Type B pancreatic cell (in vitro differentiated cells): ENCODE measurements at regions not wholly inside any gene's neighbourhood (a gene's known extent, or its start where the extent isn't known, plus 50 kb on each side); places are given as distances from the start of the nearest gene placed in this dataset.
"Not testable (repeated sequence)": the region's sequence is repeated elsewhere in the genome, so short reads cannot be mapped to it uniquely, and the experiment has no call there.

ENCODE experiments used
- DNase-seq: peaks from one replicate; pipeline ENCODE4 v3.0.0; 2021; ENCODE audit warnings: mixed read lengths; ENCODE audit not compliant: unreplicated experiment; ENCODE audit errors: extremely low spot score
- H3K27ac Mint-ChIP-seq: 2 replicates; pipeline ENCODE4 v1.8.0; 2021; ENCODE audit warnings: mild to moderate bottlenecking, mixed read lengths
- H3K27me3 Mint-ChIP-seq: 2 replicates; pipeline ENCODE4 v1.8.0; 2021; ENCODE audit warnings: mixed read lengths
- H3K36me3 Mint-ChIP-seq: 2 replicates; pipeline ENCODE4 v1.8.0; 2021; ENCODE audit warnings: mixed read lengths
- H3K4me1 Mint-ChIP-seq: one replicate; pipeline ENCODE4 v1.8.0; 2021; ENCODE audit warnings: mixed read lengths; ENCODE audit not compliant: unreplicated experiment
- H3K4me3 Mint-ChIP-seq: 2 replicates; pipeline ENCODE4 v1.8.0; 2021; ENCODE audit warnings: mild to moderate bottlenecking, mixed read lengths
- H3K9me3 Mint-ChIP-seq: 2 replicates; pipeline ENCODE4 v1.8.0; 2021; ENCODE audit warnings: mixed read lengths
- TF ChIP-seq, protein P1 (sequence below): fragments of 200-600 bp; sonication (generic); conservative IDR thresholded peaks from 2 replicates; pipeline ENCODE4 v1.5.0; 2021; ENCODE audit warnings: antibody characterized with exemption, mild to moderate bottlenecking

DNA sequence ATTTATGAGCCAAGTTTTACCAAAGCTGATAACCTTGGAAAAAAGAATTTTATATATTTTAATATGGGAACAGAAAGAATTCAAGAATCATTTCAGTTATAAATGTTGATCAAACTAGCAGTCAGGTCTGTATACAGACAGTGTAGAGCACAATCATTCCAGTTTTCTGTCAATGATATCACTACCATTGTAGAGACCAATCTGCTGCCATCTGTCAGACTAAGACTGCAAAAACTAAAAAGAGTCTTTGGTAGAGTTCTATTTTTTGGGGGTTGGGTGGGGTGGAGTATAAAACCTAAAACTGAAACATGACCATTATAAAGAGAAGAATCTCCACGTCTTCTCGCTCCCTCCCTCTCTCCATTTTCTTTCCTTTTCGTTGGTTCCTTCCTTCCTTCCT, 204.7 kb upstream of the UBE2E3 start:
- no peaks in the 10 kb centered on the region for H3K27me3 Mint-ChIP-seq
- H3K4me3 Mint-ChIP-seq: no peak overlapping the region
- H3K36me3 Mint-ChIP-seq: no peaks in the 10 kb centered on the region
- H3K4me1 Mint-ChIP-seq: no peaks in the 10 kb centered on the region
- no peak overlapping the region for H3K27ac Mint-ChIP-seq
- no peak for DNase-seq
- H3K9me3 Mint-ChIP-seq: no peaks in the 10 kb centered on the region
- TF ChIP-seq, protein P1, sequence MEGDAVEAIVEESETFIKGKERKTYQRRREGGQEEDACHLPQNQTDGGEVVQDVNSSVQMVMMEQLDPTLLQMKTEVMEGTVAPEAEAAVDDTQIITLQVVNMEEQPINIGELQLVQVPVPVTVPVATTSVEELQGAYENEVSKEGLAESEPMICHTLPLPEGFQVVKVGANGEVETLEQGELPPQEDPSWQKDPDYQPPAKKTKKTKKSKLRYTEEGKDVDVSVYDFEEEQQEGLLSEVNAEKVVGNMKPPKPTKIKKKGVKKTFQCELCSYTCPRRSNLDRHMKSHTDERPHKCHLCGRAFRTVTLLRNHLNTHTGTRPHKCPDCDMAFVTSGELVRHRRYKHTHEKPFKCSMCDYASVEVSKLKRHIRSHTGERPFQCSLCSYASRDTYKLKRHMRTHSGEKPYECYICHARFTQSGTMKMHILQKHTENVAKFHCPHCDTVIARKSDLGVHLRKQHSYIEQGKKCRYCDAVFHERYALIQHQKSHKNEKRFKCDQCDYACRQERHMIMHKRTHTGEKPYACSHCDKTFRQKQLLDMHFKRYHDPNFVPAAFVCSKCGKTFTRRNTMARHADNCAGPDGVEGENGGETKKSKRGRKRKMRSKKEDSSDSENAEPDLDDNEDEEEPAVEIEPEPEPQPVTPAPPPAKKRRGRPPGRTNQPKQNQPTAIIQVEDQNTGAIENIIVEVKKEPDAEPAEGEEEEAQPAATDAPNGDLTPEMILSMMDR: no peak

DNA sequence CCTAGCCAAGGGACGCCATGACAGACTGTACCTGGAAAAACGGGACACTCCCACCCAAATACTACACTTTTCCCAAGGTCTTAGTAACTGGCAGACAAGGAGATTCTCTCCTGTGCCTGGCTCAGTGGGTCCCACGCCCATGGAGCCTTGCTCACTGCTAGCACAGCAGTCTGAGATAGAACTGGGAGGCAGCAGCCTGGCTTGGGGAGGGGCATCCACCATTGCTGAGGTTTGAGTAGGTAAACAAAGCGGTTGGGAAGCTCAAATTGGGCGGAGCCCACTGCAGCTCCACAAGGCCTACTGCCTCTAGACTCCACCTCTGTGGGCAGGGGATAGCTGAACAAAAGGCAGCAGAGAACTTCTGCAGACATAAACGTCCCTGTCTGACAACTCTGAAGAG, 215.1 kb upstream of the UBE2E3 start:
- not testable (repeated sequence) for DNase-seq, H3K36me3 Mint-ChIP-seq, H3K27ac Mint-ChIP-seq, H3K9me3 Mint-ChIP-seq, H3K27me3 Mint-ChIP-seq, H3K4me3 Mint-ChIP-seq
- H3K4me1 Mint-ChIP-seq: peaks cover 15% of the 10 kb centered on the region

DNA sequence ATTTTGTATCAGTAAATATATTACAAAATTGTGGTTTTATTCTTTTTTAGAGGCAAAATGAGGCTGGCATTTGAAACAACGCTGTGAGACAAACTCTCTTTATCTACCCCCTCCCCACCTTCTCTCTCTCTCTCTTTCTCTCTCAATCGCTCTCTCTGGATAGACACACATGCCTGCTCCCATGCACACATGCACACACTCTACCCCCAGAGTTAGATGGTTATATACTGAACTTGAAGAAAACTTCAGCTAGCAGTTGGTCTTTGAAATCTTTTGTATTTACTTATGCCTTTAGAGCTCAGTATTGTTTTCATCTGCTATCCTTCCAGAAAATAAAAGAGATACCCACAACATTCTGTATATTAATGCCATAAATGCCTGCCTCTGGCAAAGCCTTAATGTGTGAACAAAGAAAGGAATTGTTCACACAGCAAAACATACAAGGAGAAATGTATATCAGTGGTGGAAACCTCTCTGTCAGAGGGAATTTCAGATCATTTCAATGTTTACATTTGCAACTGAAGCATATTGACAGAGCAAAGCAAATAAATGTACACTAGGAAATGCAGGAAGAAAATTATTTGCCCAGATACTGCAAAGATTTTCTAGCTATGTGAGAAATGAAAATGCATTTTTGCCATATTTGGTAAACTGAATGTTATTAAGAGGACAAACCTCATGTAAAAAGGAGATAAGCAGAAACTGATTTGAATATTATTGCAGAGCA, 217.0 kb upstream of the UBE2E3 start:
- peaks cover 15% of the 10 kb centered on the region for H3K4me1 Mint-ChIP-seq
- H3K36me3 Mint-ChIP-seq: no peaks in the 10 kb centered on the region
- TF ChIP-seq, protein P1: no peak
- DNase-seq: no peak
- H3K4me3 Mint-ChIP-seq: no peak overlapping the region
- no peak overlapping the region for H3K27ac Mint-ChIP-seq
- no peaks in the 10 kb centered on the region for H3K27me3 Mint-ChIP-seq
- H3K9me3 Mint-ChIP-seq: no peaks in the 10 kb centered on the region

DNA sequence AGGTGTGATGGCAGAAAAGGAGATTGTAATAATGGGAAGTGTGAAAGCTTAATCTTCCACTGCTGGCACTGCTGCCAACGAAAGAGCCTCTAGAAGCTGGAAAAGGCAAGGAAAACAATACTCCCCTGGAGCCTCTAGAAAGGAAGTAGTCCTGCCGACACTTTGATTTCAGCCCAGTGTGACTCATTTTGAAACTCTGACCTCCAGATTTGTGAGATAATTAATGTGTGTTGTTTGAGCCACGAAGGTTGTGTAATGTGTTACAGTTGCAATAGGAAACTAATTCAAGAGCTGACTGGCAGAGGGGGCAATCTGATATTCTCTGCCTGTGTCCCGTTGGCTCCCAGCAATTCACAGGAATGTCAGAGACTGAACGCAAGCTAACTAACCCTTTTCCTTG, 219.2 kb upstream of the UBE2E3 start:
- DNase-seq: no peak
- Mint-ChIP-seq H3K36me3 (no peaks in the 10 kb centered on the region), H3K27me3 (no peaks in the 10 kb centered on the region), H3K9me3 (no peaks in the 10 kb centered on the region), H3K27ac (no peak overlapping the region), H3K4me3 (no peak overlapping the region), H3K4me1 (peaks cover 15% of the 10 kb centered on the region)
- TF ChIP-seq, protein P1: no peak

DNA sequence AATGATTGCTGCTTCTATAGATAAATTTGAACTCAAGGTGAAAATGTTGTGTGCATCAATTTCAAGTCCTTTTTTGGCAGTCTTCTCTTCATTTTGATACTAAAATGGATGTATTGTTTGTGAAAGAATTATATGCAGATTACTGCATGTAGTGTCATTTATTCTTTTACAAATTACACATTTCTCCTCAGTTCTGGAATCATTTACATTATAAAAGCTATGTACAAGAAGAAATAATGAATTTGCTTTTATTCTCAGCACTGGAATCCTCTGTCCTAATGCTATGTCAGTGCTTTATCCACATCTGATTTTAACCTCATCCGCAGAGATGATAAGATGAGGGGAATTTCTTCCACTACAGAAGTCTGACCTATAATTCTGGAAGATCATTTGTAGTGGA, 220.8 kb upstream of the UBE2E3 start:
- Mint-ChIP-seq H3K36me3 (no peaks in the 10 kb centered on the region), H3K9me3 (no peaks in the 10 kb centered on the region), H3K4me3 (no peak overlapping the region), H3K27ac (no peak overlapping the region), H3K4me1 (peaks cover 15% of the 10 kb centered on the region), H3K27me3 (no peaks in the 10 kb centered on the region)
- DNase-seq: no peak
- TF ChIP-seq, protein P1: no peak

DNA sequence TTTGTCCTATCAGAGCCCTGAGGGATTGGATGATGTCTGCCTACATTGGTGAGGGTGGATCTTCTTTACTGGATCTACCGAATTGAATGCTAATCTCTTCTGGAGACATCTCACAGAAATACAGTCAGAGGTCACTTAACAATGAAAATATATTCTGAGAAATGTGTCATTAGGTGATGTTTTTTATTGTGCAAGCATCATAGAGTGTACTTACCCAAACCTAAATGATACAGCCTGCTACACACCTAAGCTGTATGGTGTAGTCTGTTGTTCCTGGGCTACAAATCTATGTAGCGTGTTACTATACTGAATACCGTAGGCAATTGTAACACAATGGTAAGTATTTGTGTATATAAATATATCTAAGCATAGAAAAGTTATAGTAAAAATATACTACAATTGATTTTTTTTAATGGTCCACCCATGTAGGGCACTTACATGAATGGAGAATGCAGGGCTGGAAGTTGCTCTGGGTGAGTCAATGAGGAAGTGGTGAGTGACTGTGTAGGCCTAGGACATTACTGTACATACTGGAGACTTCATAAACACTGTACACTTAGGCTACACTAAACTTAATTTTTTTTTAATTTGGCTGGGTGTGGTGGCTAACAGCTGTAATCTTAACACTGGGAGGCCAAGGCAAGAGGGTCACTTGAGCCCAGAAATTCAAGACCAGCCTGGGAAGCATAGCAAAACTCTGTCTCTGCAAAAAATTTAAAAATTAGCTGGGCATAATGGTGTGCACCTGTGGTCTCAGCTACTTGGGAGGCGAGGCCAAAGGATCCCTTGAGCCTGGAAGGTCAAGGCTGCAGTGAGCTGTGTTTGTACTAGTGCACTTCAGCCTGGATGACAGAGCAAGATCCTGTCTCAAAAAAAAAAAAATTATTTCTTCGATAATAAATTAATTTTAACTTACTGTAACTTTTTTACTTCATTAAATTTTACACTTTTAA, 226.3 kb upstream of the UBE2E3 start:
- no peaks in the 10 kb centered on the region for H3K9me3 Mint-ChIP-seq
- H3K36me3 Mint-ChIP-seq: no peaks in the 10 kb centered on the region
- no peaks in the 10 kb centered on the region for H3K27me3 Mint-ChIP-seq
- H3K4me3 Mint-ChIP-seq: no peak overlapping the region
- TF ChIP-seq, protein P1: no peak
- DNase-seq: no peak
- no peak overlapping the region for H3K27ac Mint-ChIP-seq
- no peaks in the 10 kb centered on the region for H3K4me1 Mint-ChIP-seq
